ACC112 (cell line): ENCODE measurements at regions not wholly inside any gene's neighbourhood (a gene's known extent, or its start where the extent isn't known, plus 50 kb on each side); places are given as distances from the start of the nearest gene placed in this dataset.
"Not testable (repeated sequence)": the region's sequence is repeated elsewhere in the genome, so short reads cannot be mapped to it uniquely, and the experiment has no call there.

Experiments used
- H2AFZ ChIP-seq: fragments of 200-600 bp; sonication (generic); one replicate; pipeline ENCODE4 v1.6.0; 2017; ENCODE audit warnings: antibody characterized with exemption, low read length; ENCODE audit not compliant: unreplicated experiment
- H3K27ac ChIP-seq: fragments of 200-600 bp; sonication (generic); 2 replicates; pipeline ENCODE4 v1.5.1; 2014; ENCODE audit warnings: low read depth, mild to moderate bottlenecking, antibody characterized with exemption, low read length, moderate library complexity
- H3K27me3 ChIP-seq: fragments of 200-600 bp; sonication (generic); 2 replicates; pipeline ENCODE4 v1.6.1; 2014; ENCODE audit warnings: mild to moderate bottlenecking, antibody characterized with exemption, low read length, moderate library complexity, mixed read lengths; ENCODE audit not compliant: insufficient read depth
- H3K36me3 ChIP-seq: fragments of 200-600 bp; sonication (generic); 2 replicates; pipeline ENCODE4 v1.6.1; 2016; ENCODE audit warnings: mild to moderate bottlenecking, antibody characterized with exemption, low read length, moderate library complexity, mixed read lengths; ENCODE audit not compliant: insufficient read depth
- H3K4me1 ChIP-seq: fragments of 200-600 bp; sonication (generic); one replicate; pipeline ENCODE4 v1.6.1; 2016; ENCODE audit warnings: low read length, mixed read lengths; ENCODE audit not compliant: insufficient read depth, unreplicated experiment, control insufficient read depth
- H3K4me3 ChIP-seq: fragments of 200-600 bp; sonication (generic); 2 replicates; pipeline ENCODE4 v1.5.1; 2014; ENCODE audit warnings: mild to moderate bottlenecking, low read depth, low read length
- H3K79me2 ChIP-seq: fragments of 200-600 bp; sonication (generic); one replicate; pipeline ENCODE4 v1.6.0; 2016; ENCODE audit warnings: low read length; ENCODE audit not compliant: control insufficient read depth, unreplicated experiment, insufficient read depth

DNA sequence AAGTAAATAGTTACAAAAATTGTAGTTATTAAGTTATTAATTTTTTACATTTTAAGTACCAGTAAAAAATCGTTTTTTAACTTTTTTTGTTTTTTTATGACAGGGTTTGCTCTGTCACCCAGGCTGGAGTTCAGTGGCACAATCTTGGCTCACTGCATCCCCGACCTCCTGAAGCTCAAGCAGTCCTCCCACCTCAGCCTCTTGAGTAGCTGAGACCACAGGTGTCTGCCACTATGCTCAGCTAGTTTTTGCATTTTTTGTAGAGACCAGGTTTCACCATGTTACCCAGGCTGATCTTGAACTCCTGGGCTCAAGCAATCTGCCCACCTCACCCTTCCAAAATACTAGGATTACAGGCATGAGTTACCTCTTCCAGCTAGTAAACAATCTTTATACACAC, 477.9 kb upstream of the MIR17HG start:
- Histone ChIP-seq H3K27ac (no peak overlapping the region), H3K27me3 (no peaks in the 10 kb centered on the region), H2AFZ (no peak overlapping the region), H3K4me1 (no peaks in the 10 kb centered on the region), H3K36me3 (no peaks in the 10 kb centered on the region), H3K79me2 (no peaks in the 10 kb centered on the region), H3K4me3 (no peak overlapping the region)

DNA sequence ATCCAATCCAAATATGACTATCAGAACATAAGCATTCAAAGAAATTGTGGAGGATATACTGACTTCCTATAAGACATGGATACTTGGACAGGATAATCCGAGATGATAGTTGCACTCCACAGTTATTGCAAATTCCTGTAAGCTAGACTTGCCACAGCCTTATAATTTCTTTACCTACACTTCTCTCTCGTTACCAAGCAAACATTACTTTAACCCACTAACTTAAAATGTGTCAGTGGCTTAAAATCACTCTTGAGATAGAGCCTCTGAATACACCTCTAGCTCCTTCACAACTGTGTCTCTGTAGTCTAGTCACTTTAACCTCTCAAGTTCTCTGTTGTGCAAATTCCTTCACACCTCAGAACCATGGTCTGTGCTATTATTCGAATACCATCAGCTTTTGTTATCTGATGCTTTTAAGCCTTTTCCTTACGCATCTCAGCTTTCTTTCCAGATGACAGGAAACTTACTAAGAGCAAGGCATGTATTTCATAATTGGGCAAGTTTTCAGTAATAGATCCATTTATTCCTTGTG, 474.9 kb upstream of the MIR17HG start:
- Histone ChIP-seq H2AFZ (no peak overlapping the region), H3K36me3 (no peaks in the 10 kb centered on the region), H3K79me2 (no peaks in the 10 kb centered on the region), H3K4me1 (no peaks in the 10 kb centered on the region), H3K27ac (no peak overlapping the region), H3K27me3 (no peaks in the 10 kb centered on the region), H3K4me3 (no peak overlapping the region)

DNA sequence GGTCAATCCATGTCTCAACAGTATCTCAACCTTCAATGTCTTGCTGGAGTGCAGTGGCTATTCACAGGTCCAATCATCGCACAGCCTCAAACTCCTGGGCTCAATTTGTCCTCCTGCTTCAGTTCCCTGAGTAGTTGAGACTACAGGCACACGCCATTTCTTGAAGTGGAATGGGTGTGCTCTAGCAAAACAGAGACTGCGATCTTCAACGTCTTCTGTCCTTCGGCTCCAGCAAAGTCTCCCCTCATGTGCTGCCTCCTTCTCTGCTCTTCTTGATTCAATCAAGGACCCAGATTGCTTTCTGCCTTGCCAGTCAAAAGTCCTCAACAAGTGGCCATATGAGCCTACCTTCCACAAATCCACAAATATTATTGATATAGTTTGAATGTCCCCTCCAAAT, 466.7 kb upstream of the MIR17HG start:
- Histone ChIP-seq H3K27me3 (no peaks in the 10 kb centered on the region), H2AFZ (no peak overlapping the region), H3K79me2 (no peaks in the 10 kb centered on the region), H3K4me1 (no peaks in the 10 kb centered on the region), H3K4me3 (no peak overlapping the region), H3K27ac (no peak overlapping the region), H3K36me3 (no peaks in the 10 kb centered on the region)

- Histone ChIP-seq H2AFZ (no peak overlapping the region), H3K36me3 (no peaks in the 10 kb centered on the region), H3K27ac (no peak overlapping the region), H3K4me1 (no peaks in the 10 kb centered on the region), H3K79me2 (no peaks in the 10 kb centered on the region), H3K27me3 (no peaks in the 10 kb centered on the region), H3K4me3 (no peak overlapping the region)
Observed at GRCh38 chr13:90882551-90882950, 464.9 kb upstream of the MIR17HG start.

DNA sequence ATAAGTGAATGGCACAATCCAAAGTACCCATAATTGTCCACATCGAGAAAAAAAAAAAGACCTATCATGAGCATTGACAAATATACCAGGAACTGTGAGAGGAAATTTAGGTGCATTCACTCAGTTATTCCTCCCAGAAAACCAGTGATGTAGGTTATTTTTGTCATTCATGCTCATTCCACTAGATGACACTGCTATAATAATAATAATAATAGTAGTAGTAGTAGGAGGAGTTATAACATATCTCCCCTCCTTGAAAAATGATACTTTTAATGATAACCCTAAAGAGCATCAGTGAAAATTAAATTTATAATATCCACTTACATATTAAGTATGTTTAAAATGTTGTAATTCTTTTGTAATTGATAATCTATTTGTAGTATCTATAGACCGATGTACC, 463.9 kb upstream of the MIR17HG start:
- Histone ChIP-seq H3K79me2 (no peaks in the 10 kb centered on the region), H3K27me3 (no peaks in the 10 kb centered on the region), H3K27ac (no peak overlapping the region), H3K36me3 (no peaks in the 10 kb centered on the region), H3K4me3 (no peak overlapping the region), H2AFZ (no peak overlapping the region), H3K4me1 (no peaks in the 10 kb centered on the region)

GRCh38 chr13:90884066-90884465, 463.4 kb upstream of the MIR17HG start:
- Histone ChIP-seq H3K27me3 (no peaks in the 10 kb centered on the region), H3K79me2 (no peaks in the 10 kb centered on the region), H3K4me3 (no peak overlapping the region), H3K36me3 (no peaks in the 10 kb centered on the region), H3K4me1 (no peaks in the 10 kb centered on the region), H2AFZ (no peak overlapping the region), H3K27ac (no peak overlapping the region)

- H3K27me3 ChIP-seq, result no peaks in the 10 kb centered on the region
- no peak overlapping the region for H3K4me3 ChIP-seq
- H2AFZ ChIP-seq, result no peak overlapping the region
- no peak overlapping the region for H3K27ac ChIP-seq
- no peaks in the 10 kb centered on the region for H3K4me1 ChIP-seq
- H3K36me3 ChIP-seq, result no peaks in the 10 kb centered on the region
- H3K79me2 ChIP-seq, result no peaks in the 10 kb centered on the region
Observed at GRCh38 chr13:90889906-90890834, 457.3 kb upstream of the MIR17HG start.

DNA sequence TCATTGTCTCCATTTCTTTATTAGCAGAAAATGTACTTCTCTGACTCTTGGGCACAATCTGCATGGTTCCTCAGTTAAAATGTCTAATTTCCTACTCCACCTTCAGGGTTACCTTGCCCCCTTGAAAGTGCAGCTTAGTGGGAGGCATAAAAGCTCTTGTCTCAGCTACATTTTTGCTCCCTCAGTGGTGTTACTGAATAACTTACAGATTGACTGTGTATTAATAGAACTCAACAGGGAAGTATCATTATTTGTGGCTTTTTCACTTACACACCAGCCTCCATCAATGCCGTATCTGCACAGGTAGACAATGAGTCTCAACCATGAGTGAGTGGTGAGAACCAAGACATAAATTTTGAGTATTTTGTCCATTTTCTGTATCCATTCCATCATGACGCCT, 456.2 kb upstream of the MIR17HG start:
- Histone ChIP-seq H3K36me3 (no peaks in the 10 kb centered on the region), H3K4me1 (no peaks in the 10 kb centered on the region), H3K27me3 (no peaks in the 10 kb centered on the region)

GRCh38 chr13:90893199-90893598, 454.3 kb upstream of the MIR17HG start:
- not testable (repeated sequence) for H2AFZ ChIP-seq, H3K4me1 ChIP-seq, H3K4me3 ChIP-seq, H3K27me3 ChIP-seq, H3K27ac ChIP-seq, H3K79me2 ChIP-seq, H3K36me3 ChIP-seq

More for the DNA sequence above, 456.2 kb upstream of the MIR17HG start:
- no peak overlapping the region for H3K27ac ChIP-seq
- H3K79me2 ChIP-seq, result no peaks in the 10 kb centered on the region
- no peak overlapping the region for H2AFZ ChIP-seq
- H3K4me3 ChIP-seq, result no peak overlapping the region

DNA sequence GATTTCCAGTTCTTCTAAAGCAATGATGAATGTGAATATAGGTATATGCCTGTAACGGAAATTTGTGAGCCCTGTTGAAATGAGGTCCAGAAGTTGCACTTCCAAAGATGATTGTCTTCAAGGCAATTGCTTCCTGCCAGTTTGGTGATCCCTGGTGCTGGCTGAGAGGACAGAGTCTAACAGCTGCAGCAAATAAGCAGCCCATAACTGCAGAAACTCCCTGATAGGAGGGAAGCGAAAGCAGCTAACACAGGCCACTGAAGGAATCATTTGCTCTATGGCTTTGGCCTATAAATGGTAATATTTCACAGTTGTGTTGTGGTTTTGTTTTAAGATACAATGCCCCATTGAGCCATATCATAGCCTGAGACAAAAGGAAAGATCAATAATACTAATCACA, 451.5 kb upstream of the MIR17HG start:
- H3K27ac ChIP-seq, result no peak overlapping the region
- H3K4me1 ChIP-seq, result no peaks in the 10 kb centered on the region
- H3K36me3 ChIP-seq, result no peaks in the 10 kb centered on the region
- no peak overlapping the region for H2AFZ ChIP-seq
- no peak overlapping the region for H3K4me3 ChIP-seq
- no peaks in the 10 kb centered on the region for H3K79me2 ChIP-seq
- H3K27me3 ChIP-seq, result no peaks in the 10 kb centered on the region; the same call in 1 of the 2 replicates

- H2AFZ ChIP-seq, result no peak overlapping the region
- H3K36me3 ChIP-seq, result no peaks in the 10 kb centered on the region
- no peaks in the 10 kb centered on the region; the same call in 1 of the 2 replicates for H3K27me3 ChIP-seq
- H3K27ac ChIP-seq, result no peak overlapping the region
- H3K4me1 ChIP-seq, result no peaks in the 10 kb centered on the region
- no peaks in the 10 kb centered on the region for H3K79me2 ChIP-seq
- H3K4me3 ChIP-seq, result no peak overlapping the region
Observed at GRCh38 chr13:90898811-90899210, 448.7 kb upstream of the MIR17HG start.
